HAP-1 (cell line): ENCODE measurements at regions not wholly inside any gene's neighbourhood (a gene's known extent, or its start where the extent isn't known, plus 50 kb on each side); places are given as distances from the start of the nearest gene placed in this dataset.

ENCODE experiments used
- DNase-seq, 2 experiments: peaks; one replicate each; pipeline ENCODE4 v3.0.0-alpha.2; 2016 to 2020; ENCODE audit warnings: low spot score in 2 of 2
- H3K27me3 ChIP-seq: fragments of 250-450 bp; sonication (Bioruptor Pico); 2 replicates; pipeline ENCODE4 v1.5.1; 2020; ENCODE audit warnings: low read depth, mild to moderate bottlenecking, moderate library complexity
- H3K36me3 ChIP-seq: fragments of 250-450 bp; sonication (Bioruptor Pico); replicated peaks from 2 replicates; pipeline ENCODE4 v1.5.1; 2020; ENCODE audit warnings: mild to moderate bottlenecking
- H3K4me1 ChIP-seq: fragments of 250-450 bp; sonication (Bioruptor Pico); 2 replicates; pipeline ENCODE4 v1.5.1; 2020; ENCODE audit warnings: mild to moderate bottlenecking
- H3K4me3 ChIP-seq: fragments of 250-450 bp; sonication (Bioruptor Pico); 2 replicates; pipeline ENCODE4 v1.5.1; 2020; ENCODE audit warnings: mild to moderate bottlenecking, moderate library complexity
- H3K9me3 ChIP-seq: fragments of 250-450 bp; sonication (Bioruptor Pico); 2 replicates; pipeline ENCODE4 v1.5.1; 2020; ENCODE audit warnings: mild to moderate bottlenecking, moderate library complexity
- in situ Hi-C: fragments of 300-500 bp; cut with MboI; formaldehyde crosslinking; loops from 3 replicates; pipeline ENCODE4 v1.14.3; 2020; ENCODE audit warnings: low sequenced_read_pairs, inconsistent platforms, mixed read lengths

DNA sequence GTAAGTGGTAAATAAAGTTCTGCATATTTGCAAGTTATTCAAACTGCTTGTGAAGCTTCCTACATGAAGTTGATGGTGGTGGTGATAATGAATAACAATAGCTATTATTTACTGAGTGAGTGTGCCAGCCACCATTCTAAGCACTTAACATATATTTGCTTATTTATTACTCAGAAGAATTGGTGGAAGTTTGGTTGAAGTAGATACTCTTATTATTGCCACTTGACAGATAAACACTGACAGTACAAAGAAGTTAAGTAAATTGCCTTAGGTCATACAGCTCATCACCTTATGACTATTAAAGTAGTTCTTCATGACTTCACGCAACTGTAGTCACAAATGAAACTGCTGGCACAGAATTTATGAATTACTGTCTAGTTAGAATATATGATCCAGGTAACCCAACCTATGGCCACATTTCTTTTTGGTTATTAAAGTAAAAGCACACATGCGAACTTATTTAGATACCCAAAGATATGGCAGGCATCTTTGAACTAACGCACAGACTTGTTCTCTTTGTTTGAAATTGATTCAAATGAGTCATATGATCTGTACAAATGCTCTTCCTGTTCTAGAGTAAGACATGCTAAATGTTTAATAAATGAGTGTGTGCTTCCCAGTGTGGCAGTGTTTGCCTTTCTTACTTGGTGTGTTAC lies 99.8 kb upstream of the NR2F2 start:
- H3K9me3 ChIP-seq, result no peaks in the 10 kb centered on the region
- in situ Hi-C loops, result no loop called here
- no peaks in the 10 kb centered on the region for H3K36me3 ChIP-seq
- no peaks in the 10 kb centered on the region for H3K27me3 ChIP-seq
- DNase-seq, result peak in 1 of 2 experiments; percentile 59
- H3K4me3 ChIP-seq, result no peak overlapping the region
- H3K4me1 ChIP-seq, result peaks cover 7% of the 10 kb centered on the region; the same call in 1 of the 2 replicates

- no peaks in the 10 kb centered on the region for H3K36me3 ChIP-seq
These were observed 98.2 kb upstream of the NR2F2 start for GRCh38 chr15:96232335-96232734.

GRCh38 chr15:96234109-96234892 lies 96.2 kb upstream of the NR2F2 start:
- no peak overlapping the region for H3K4me3 ChIP-seq
- H3K9me3 ChIP-seq, result no peaks in the 10 kb centered on the region
- in situ Hi-C loops, result no loop called here
- H3K36me3 ChIP-seq, result no peaks in the 10 kb centered on the region
- H3K4me1 ChIP-seq, result peaks cover 15% of the 10 kb centered on the region; the same call in 1 of the 2 replicates
- H3K27me3 ChIP-seq, result peaks cover 3% of the 10 kb centered on the region
- DNase-seq, result no peak

More at GRCh38 chr15:96232335-96232734, 98.2 kb upstream of the NR2F2 start:
- peaks cover 15% of the 10 kb centered on the region; the same call in 1 of the 2 replicates for H3K4me1 ChIP-seq
- in situ Hi-C loops, result no loop called here
- no peak for DNase-seq
- no peak overlapping the region for H3K4me3 ChIP-seq
- H3K27me3 ChIP-seq, result no peaks in the 10 kb centered on the region
- H3K9me3 ChIP-seq, result no peaks in the 10 kb centered on the region

DNA sequence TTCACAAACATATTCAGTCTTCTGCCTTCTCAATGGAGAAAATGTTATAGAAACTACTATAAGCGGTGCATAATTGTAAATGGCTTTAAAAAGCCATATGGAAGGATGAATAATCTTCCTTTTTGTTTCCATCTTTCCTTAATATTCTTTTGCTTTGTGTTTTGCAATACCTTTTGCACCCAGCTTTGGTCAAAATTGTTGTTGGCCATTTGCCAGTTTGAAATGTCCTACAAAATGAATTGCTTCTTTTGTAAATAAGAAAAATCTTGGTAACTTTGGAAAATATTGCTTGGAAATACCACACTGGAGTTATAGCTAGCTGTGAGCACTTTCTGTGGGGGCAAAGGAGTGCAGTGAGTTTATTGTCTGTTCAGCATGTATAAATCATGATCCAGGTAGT lies 93.5 kb upstream of the NR2F2 start:
- H3K4me1 ChIP-seq, result peaks cover 8% of the 10 kb centered on the region; the same call in 1 of the 2 replicates
- peaks cover 7% of the 10 kb centered on the region for H3K27me3 ChIP-seq
- in situ Hi-C loops, result no loop called here
- DNase-seq, result peak in 1 of 2 experiments; percentile 14
- no peak overlapping the region for H3K4me3 ChIP-seq
- H3K36me3 ChIP-seq, result no peaks in the 10 kb centered on the region
- no peaks in the 10 kb centered on the region for H3K9me3 ChIP-seq

DNA sequence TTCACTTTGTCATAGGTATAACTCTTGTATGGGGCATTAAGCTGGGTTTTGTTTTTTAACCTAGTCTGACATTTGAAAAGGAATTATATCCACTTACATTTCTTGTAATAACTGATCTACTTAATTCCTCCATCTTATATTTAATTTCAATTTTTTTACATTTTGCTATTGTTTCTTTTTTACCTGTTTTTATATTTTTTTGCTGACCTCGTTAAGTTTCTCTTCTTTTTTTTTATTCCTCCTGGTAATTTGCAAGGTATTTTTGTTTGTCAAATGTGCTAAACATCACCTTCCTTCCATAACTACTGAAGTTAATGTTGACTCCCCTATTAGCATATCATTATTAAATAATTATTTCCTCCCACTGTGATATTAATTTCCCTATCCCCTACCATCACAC lies 87.7 kb upstream of the NR2F2 start:
- in situ Hi-C loops, result no loop called here
- no peak for DNase-seq

GRCh38 chr15:96243701-96244100 lies 86.8 kb upstream of the NR2F2 start:
- H3K36me3 ChIP-seq, result no peaks in the 10 kb centered on the region
- in situ Hi-C loops, result no loop called here
- peak; percentile 16 to 39 for DNase-seq
- no peaks in the 10 kb centered on the region for H3K9me3 ChIP-seq
- H3K4me3 ChIP-seq, result no peak overlapping the region
- H3K27me3 ChIP-seq, result peaks cover 10% of the 10 kb centered on the region
- peaks cover 12% of the 10 kb centered on the region for H3K4me1 ChIP-seq

More for the DNA sequence above, 87.7 kb upstream of the NR2F2 start:
- H3K27me3 ChIP-seq, result peaks cover 10% of the 10 kb centered on the region
- no peaks in the 10 kb centered on the region for H3K9me3 ChIP-seq
- H3K4me1 ChIP-seq, result peaks cover 7% of the 10 kb centered on the region
- H3K36me3 ChIP-seq, result no peaks in the 10 kb centered on the region
- no peak overlapping the region for H3K4me3 ChIP-seq

DNA sequence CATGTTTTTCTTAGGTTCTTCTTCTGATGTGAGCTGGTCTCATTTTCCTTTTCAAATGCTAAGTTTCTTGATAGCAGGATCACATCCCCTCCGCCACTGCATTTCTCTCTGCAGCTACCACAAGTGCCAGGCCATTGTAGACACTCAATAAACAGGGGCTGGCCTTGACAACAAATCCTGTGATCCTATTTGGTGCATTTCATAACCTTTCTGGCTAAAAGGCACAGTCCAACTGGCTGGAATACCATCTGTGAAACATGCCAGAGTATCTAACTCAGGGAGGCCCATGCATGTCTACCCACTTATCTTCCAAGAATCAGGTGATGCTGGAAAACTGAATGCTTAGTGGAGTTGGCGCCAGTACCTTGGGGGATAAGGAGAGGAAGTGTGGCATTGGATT lies 85.2 kb upstream of the NR2F2 start:
- no peak for DNase-seq
- no peaks in the 10 kb centered on the region for H3K9me3 ChIP-seq
- peaks cover 12% of the 10 kb centered on the region for H3K4me1 ChIP-seq
- in situ Hi-C loops, result no loop called here
- H3K4me3 ChIP-seq, result no peak overlapping the region
- 0 out of 2 replicates have a peak, but pooled peaks cover 3% of the 10 kb centered on the region for H3K27me3 ChIP-seq
- no peaks in the 10 kb centered on the region for H3K36me3 ChIP-seq

- no peaks in the 10 kb centered on the region for H3K36me3 ChIP-seq
- H3K27me3 ChIP-seq, result 0 out of 2 replicates have a peak, but pooled peaks cover 3% of the 10 kb centered on the region
- no peak overlapping the region for H3K4me3 ChIP-seq
- no peak for DNase-seq
- in situ Hi-C loops, result no loop called here
- H3K9me3 ChIP-seq, result no peaks in the 10 kb centered on the region
- peaks cover 12% of the 10 kb centered on the region for H3K4me1 ChIP-seq
These were observed 84.4 kb upstream of the NR2F2 start for GRCh38 chr15:96246057-96246456.

GRCh38 chr15:96247621-96248305 lies 82.7 kb upstream of the NR2F2 start:
- H3K4me3 ChIP-seq, result no peak overlapping the region
- peaks cover 12% of the 10 kb centered on the region for H3K4me1 ChIP-seq
- H3K27me3 ChIP-seq, result 0 out of 2 replicates have a peak, but pooled peaks cover 3% of the 10 kb centered on the region
- in situ Hi-C loops, result no loop called here
- peak in 1 of 2 experiments; percentile 88 for DNase-seq
- no peaks in the 10 kb centered on the region for H3K36me3 ChIP-seq
- H3K9me3 ChIP-seq, result no peaks in the 10 kb centered on the region

GRCh38 chr15:96252148-96252547 lies 78.4 kb upstream of the NR2F2 start:
- Histone ChIP-seq H3K9me3 (no peaks in the 10 kb centered on the region), H3K36me3 (no peaks in the 10 kb centered on the region), H3K4me3 (no peak overlapping the region), H3K27me3 (no peaks in the 10 kb centered on the region), H3K4me1 (peaks cover 18% of the 10 kb centered on the region)
- no peak for DNase-seq
- in situ Hi-C loops, result no loop called here

GRCh38 chr15:96253006-96253747 lies 77.3 kb upstream of the NR2F2 start:
- H3K4me3 ChIP-seq, result no peak overlapping the region
- no peaks in the 10 kb centered on the region for H3K27me3 ChIP-seq
- no peaks in the 10 kb centered on the region for H3K36me3 ChIP-seq
- H3K9me3 ChIP-seq, result no peaks in the 10 kb centered on the region
- H3K4me1 ChIP-seq, result peaks cover 13% of the 10 kb centered on the region
- in situ Hi-C loops, result no loop called here
- DNase-seq, result no peak

DNA sequence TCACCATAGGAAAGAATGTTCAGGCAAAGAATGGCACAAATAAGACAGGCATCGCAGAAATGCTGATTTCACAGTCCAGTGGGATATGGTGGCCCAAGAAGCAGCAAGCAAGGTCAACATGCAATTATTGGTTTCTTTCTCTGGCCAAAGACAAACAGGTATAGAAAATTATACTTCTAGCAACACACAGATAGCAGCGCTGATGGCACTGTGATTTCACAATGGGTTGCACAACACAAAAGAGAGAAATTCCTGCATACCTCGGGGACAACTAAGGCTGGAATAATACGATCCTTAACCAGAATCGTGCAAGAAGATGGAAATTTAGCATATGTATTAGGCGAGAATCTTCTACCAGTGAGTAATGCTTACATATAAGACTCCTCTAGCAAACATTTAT lies 76.3 kb upstream of the NR2F2 start:
- Histone ChIP-seq H3K36me3 (no peaks in the 10 kb centered on the region), H3K9me3 (no peaks in the 10 kb centered on the region), H3K4me1 (peaks cover 10% of the 10 kb centered on the region), H3K4me3 (no peak overlapping the region), H3K27me3 (no peaks in the 10 kb centered on the region)
- in situ Hi-C loops, result no loop called here
- DNase-seq, result peak; percentile 39 to 57

DNA sequence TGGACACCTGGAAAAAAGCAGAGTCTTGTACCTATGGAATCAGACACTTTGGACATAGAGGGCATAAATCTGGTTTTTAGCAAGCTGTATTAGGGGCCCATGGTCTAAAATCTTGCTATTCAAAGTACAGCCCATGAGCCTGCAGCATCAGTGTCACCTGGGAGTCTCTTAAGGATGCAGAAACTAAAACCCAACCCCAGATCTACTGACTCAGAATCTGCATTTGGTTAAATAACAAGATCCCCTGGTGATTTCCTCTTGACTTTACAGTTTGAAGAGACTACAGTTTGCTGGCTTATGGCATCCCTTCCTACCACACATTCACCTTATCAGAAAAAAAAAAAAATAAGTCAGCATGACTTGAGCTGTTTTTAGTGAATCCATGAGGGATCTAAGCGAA lies 74.9 kb upstream of the NR2F2 start:
- H3K4me1 ChIP-seq, result peaks cover 10% of the 10 kb centered on the region
- no peak for DNase-seq
- no peaks in the 10 kb centered on the region for H3K36me3 ChIP-seq
- no peaks in the 10 kb centered on the region for H3K9me3 ChIP-seq
- H3K27me3 ChIP-seq, result no peaks in the 10 kb centered on the region
- in situ Hi-C loops, result no loop called here
- no peak overlapping the region for H3K4me3 ChIP-seq
